SW480 (cell line): ENCODE measurements at regions not wholly inside any gene's neighbourhood (a gene's known extent, or its start where the extent isn't known, plus 50 kb on each side); places are given as distances from the start of the nearest gene placed in this dataset.
A peak's percentile ranks its signal among the peaks of the same experiment; 100 is the strongest.

ENCODE experiments used
- DNase-seq: peaks from one replicate; pipeline ENCODE4 v3.0.0-alpha.2; 2016; ENCODE audit warnings: low spot score

- DNase-seq: no peak
These were observed 104.8 kb downstream of the CYB561 start for GRCh38 chr17:63341276-63341675.

- DNase-seq: no peak
These were observed 101.7 kb downstream of the CYB561 start for GRCh38 chr17:63344383-63344782.

GRCh38 chr17:63345611-63346010, 100.5 kb downstream of the CYB561 start:
- DNase-seq: no peak

- DNase-seq: no peak
These were observed 98.6 kb downstream of the CYB561 start for GRCh38 chr17:63347475-63347874.

GRCh38 chr17:63349478-63350000, 96.6 kb downstream of the CYB561 start:
- no peak for DNase-seq

- no peak for DNase-seq
These were observed 95.7 kb downstream of the CYB561 start for GRCh38 chr17:63350364-63350763.

- no peak for DNase-seq
These were observed 91.8 kb downstream of the CYB561 start for GRCh38 chr17:63354256-63354655.

- DNase-seq: peak; percentile 21
These were observed 89.8 kb downstream of the CYB561 start for GRCh38 chr17:63356337-63356757.

GRCh38 chr17:63358111-63358839, 87.8 kb downstream of the CYB561 start:
- no peak for DNase-seq

- DNase-seq: no peak
These were observed 87.2 kb downstream of the CYB561 start for GRCh38 chr17:63358956-63359355.

- no peak for DNase-seq
These were observed 84.9 kb downstream of the CYB561 start for GRCh38 chr17:63361182-63361581.

GRCh38 chr17:63362115-63362514, 84.0 kb downstream of the CYB561 start:
- no peak for DNase-seq

- no peak for DNase-seq
These were observed 81.7 kb downstream of the CYB561 start for GRCh38 chr17:63364387-63364786.

- no peak for DNase-seq
These were observed 81.2 kb downstream of the CYB561 start for GRCh38 chr17:63364944-63365343.

- DNase-seq: no peak
These were observed 80.5 kb downstream of the CYB561 start for GRCh38 chr17:63365366-63366240.

- no peak for DNase-seq
These were observed 79.9 kb downstream of the CYB561 start for GRCh38 chr17:63366241-63366566.

GRCh38 chr17:63369233-63369632, 76.9 kb downstream of the CYB561 start:
- no peak for DNase-seq

GRCh38 chr17:63370696-63371095, 75.4 kb downstream of the CYB561 start:
- no peak for DNase-seq

- DNase-seq: no peak
These were observed 69.2 kb downstream of the CYB561 start for GRCh38 chr17:63376949-63377348.

- no peak for DNase-seq
These were observed 67.4 kb downstream of the CYB561 start for GRCh38 chr17:63378411-63379375.

GRCh38 chr17:63379636-63380035, 66.5 kb downstream of the CYB561 start:
- DNase-seq: no peak
